ENCODE measurements at regions not wholly inside any gene's neighbourhood (a gene's known extent, or its start where the extent isn't known, plus 50 kb on each side); places are given as distances from the start of the nearest gene placed in this dataset.

GRCh38 chr5:106167766-106168165 is 1503.0 kb downstream of the EFNA5 start:
- WGBS, 2 donors, result 87 to 96% methylated on average over 1 of the region's 1 CpG

GRCh38 chr5:106163233-106163632 is 1507.5 kb downstream of the EFNA5 start:
- Histone ChIP-seq H3K27me3 (ENCODE audit: control insufficient read depth in 3 of 3, insufficient read depth in 3 of 3, low read length in 2 of 3) (no peaks in the 10 kb centered on the region), H3K9ac (ENCODE audit: insufficient read depth in 1 of 2, low read length in 2 of 2) (no peak overlapping the region), H3K27ac (ENCODE audit: low read depth in 1 of 2, low read length in 1 of 2) (no peak overlapping the region), H3K9me3 (ENCODE audit: control insufficient read depth in 4 of 4, insufficient read depth in 3 of 4, low read length in 3 of 4) (no peaks in the 10 kb centered on the region), H3K4me1 (ENCODE audit: control insufficient read depth in 5 of 5, insufficient read depth in 5 of 5, low read length in 5 of 5) (no peaks in the 10 kb centered on the region), H3K4me3 (no peak overlapping the region), H3K36me3 (ENCODE audit: control insufficient read depth in 4 of 4, insufficient read depth in 4 of 4, low read length in 4 of 4) (no peaks in the 10 kb centered on the region)
- ATAC-seq (ENCODE audit: insufficient read depth, low FRiP score) (no peak), DNase-seq (no peak)
- WGBS, 2 donors, result 91 to 96% methylated on average over 12 of the region's 12 CpGs
- no peak for TF ChIP-seq CTCF (IDR thresholded peaks at IDR 0.05; ENCODE audit: control extremely low read depth, extremely low read depth)

More at GRCh38 chr5:106167766-106168165, 1503.0 kb downstream of the EFNA5 start:
- DNase-seq (peak in 2 of 3 donors; percentile 29 to 65), ATAC-seq (ENCODE audit: insufficient read depth, low FRiP score) (no peak)
- Histone ChIP-seq H3K27ac (ENCODE audit: low read depth in 1 of 2, low read length in 1 of 2) (no peak overlapping the region), H3K4me3 (no peak overlapping the region), H3K9me3 (ENCODE audit: control insufficient read depth in 4 of 4, insufficient read depth in 3 of 4, low read length in 3 of 4) (no peaks in the 10 kb centered on the region), H3K27me3 (ENCODE audit: control insufficient read depth in 3 of 3, insufficient read depth in 3 of 3, low read length in 2 of 3) (no peaks in the 10 kb centered on the region), H3K36me3 (ENCODE audit: control insufficient read depth in 4 of 4, insufficient read depth in 4 of 4, low read length in 4 of 4) (no peaks in the 10 kb centered on the region), H3K9ac (ENCODE audit: insufficient read depth in 1 of 2, low read length in 2 of 2) (no peak overlapping the region), H3K4me1 (ENCODE audit: control insufficient read depth in 5 of 5, insufficient read depth in 5 of 5, low read length in 5 of 5) (no peaks in the 10 kb centered on the region)
- no peak for TF ChIP-seq CTCF (IDR thresholded peaks at IDR 0.05; ENCODE audit: control extremely low read depth, extremely low read depth)

GRCh38 chr5:106159616-106160015 is 1511.1 kb downstream of the EFNA5 start:
- no peak overlapping the region for H3K9ac ChIP-seq (ENCODE audit: insufficient read depth in 1 of 2, low read length in 2 of 2)
- H3K36me3 ChIP-seq (ENCODE audit: control insufficient read depth in 4 of 4, insufficient read depth in 4 of 4, low read length in 4 of 4), result no peaks in the 10 kb centered on the region
- H3K4me3 ChIP-seq, result no peak overlapping the region
- no peaks in the 10 kb centered on the region for H3K4me1 ChIP-seq (ENCODE audit: control insufficient read depth in 5 of 5, insufficient read depth in 5 of 5, low read length in 5 of 5)
- DNase-seq, result peak in 2 of 3 donors; percentile 25 to 40
- H3K27me3 ChIP-seq (ENCODE audit: control insufficient read depth in 3 of 3, insufficient read depth in 3 of 3, low read length in 2 of 3), result no peaks in the 10 kb centered on the region
- peaks cover 0 to 1% (median 0%) of the 10 kb centered on the region in 4 donors for H3K9me3 ChIP-seq (ENCODE audit: control insufficient read depth in 4 of 4, insufficient read depth in 3 of 4, low read length in 3 of 4)
- no peak overlapping the region for H3K27ac ChIP-seq (ENCODE audit: low read depth in 1 of 2, low read length in 1 of 2)
- 65 to 74% methylated on average over 2 of the region's 2 CpGs for WGBS, 2 donors
- no peak for ATAC-seq (ENCODE audit: insufficient read depth, low FRiP score)
- no peak for TF ChIP-seq CTCF (IDR thresholded peaks at IDR 0.05; ENCODE audit: control extremely low read depth, extremely low read depth)

- no peaks in the 10 kb centered on the region for H3K36me3 ChIP-seq (ENCODE audit: control insufficient read depth in 4 of 4, insufficient read depth in 4 of 4, low read length in 4 of 4)
- no peak overlapping the region for H3K4me3 ChIP-seq
- no peak for ATAC-seq (ENCODE audit: insufficient read depth, low FRiP score)
- H3K27me3 ChIP-seq (ENCODE audit: control insufficient read depth in 3 of 3, insufficient read depth in 3 of 3, low read length in 2 of 3), result no peaks in the 10 kb centered on the region
- no peaks in the 10 kb centered on the region for H3K4me1 ChIP-seq (ENCODE audit: control insufficient read depth in 5 of 5, insufficient read depth in 5 of 5, low read length in 5 of 5)
- peaks cover 0 to 5% (median 0%) of the 10 kb centered on the region in 4 donors for H3K9me3 ChIP-seq (ENCODE audit: control insufficient read depth in 4 of 4, insufficient read depth in 3 of 4, low read length in 3 of 4)
- no peak for TF ChIP-seq CTCF (IDR thresholded peaks at IDR 0.05; ENCODE audit: control extremely low read depth, extremely low read depth)
- no peak for DNase-seq
- H3K27ac ChIP-seq (ENCODE audit: low read depth in 1 of 2, low read length in 1 of 2), result no peak overlapping the region
- no peak overlapping the region for H3K9ac ChIP-seq (ENCODE audit: insufficient read depth in 1 of 2, low read length in 2 of 2)
- WGBS, 2 donors, result 97% methylated on average over 31 to 35 of the region's 35 CpGs
Measured at GRCh38 chr5:106154280-106154716, 1516.4 kb downstream of the EFNA5 start.
